ENCODE measurements at regions not wholly inside any gene's neighbourhood (a gene's known extent, or its start where the extent isn't known, plus 50 kb on each side); places are given as distances from the start of the nearest gene placed in this dataset.

DNA sequence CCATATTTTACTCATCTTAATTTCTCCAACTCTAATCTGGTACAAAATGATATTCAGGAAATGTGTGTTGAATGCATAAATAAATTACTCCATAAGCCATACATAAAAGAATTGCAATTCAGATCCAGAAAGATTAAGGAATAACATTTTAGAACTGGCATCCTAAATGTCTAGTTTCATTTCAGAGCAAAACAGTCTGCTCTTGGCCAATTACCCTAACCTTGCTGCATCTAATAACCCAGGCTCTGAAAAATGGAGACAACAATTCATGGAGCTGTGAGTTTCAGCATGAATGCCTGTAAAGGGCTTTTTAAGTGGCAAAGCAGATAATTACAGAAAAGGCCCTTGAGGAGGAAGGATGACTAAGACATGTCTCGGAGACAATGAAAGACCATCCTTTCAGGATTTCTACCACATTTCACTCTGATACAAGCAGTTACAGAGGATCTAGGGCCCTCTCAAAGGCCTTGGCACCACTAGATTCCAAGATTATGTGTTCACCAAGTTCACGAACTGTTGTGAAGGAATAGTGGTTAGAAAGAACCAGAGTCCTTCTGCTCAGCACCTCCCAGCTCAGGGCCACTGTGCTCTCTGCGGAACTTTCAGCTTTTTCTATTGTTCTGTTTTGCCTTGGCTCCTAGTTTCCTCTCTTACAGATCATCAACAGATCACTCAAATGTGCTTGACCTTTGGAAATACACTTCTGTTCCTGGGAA, 157.6 kb upstream of the BLID start:
- no peak for DNase-seq (ENCODE audit: low spot score)

DNA sequence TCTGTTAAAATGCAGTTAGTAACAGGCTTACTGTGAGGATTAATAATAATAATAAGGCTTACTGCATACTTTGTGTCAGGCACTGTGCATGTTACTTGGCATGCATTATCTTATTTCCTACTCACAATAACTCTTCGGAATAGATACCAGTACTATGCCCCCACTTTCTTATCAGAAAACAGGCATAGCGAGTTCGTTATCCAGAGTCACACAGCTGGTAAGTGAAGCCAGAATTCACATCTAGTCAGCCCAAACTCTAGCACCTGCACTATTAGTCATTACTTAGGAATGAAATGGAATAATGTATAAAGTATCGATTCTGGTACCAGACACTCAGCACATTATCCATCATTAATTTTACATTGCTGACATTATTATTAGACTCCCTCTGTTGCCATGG, 155.7 kb upstream of the BLID start:
- no peak for DNase-seq (ENCODE audit: low spot score)

- no peak for DNase-seq (ENCODE audit: low spot score)
These were observed 155.1 kb upstream of the BLID start for GRCh38 chr11:122271137-122271536.

DNA sequence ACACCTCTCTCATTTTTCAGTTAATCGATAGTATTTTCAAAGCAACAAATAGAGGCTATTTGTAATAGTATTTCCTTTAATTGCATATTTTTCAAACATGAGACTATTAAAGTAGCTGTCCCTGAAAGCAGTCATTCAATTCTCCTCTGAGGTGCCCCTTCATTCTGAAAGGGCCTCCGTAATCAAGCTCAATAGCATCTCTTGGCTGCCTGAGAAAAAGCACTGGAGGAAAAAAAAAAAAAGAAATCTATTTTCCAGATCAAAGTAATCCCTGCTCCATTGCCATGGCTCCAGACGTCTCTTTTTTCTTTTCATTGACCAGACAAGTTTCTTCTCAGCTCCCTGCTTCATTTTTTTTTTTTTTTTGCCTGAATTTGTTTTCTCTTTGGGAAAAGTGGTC, 154.5 kb upstream of the BLID start:
- no peak for DNase-seq (ENCODE audit: low spot score)

GRCh38 chr11:122269824-122270223, 153.8 kb upstream of the BLID start:
- DNase-seq (ENCODE audit: low spot score) = no peak

DNA sequence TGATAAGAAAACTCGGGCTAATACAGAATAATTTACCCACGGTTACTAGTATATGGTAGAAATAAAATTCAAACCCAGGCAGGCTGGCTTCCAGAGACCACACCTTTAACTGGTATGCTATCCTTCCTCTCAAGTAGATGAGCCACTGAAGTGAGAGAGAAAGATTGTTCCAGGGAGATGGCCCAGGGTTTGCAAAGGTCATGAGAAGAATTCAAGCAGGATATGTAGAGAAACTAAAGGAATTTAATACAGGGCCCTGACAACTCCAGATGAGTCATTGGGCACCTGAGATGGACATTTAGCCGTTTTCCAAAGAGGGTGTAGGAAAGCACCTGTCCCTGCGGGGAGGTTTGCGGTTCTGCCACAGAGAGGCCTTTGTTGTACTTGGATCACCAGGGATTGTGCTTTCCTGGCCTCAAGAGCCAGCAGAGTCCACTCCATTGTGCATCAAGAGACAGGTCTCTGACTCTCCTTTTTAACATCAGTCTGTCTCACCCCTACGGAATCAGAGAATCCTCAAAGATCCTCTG, 152.7 kb upstream of the BLID start:
- no peak for DNase-seq (ENCODE audit: low spot score)

GRCh38 chr11:122267602-122268001, 151.6 kb upstream of the BLID start:
- no peak for DNase-seq (ENCODE audit: low spot score)

- DNase-seq (ENCODE audit: low spot score) = no peak
These were observed 150.0 kb upstream of the BLID start for GRCh38 chr11:122265981-122266380.

DNA sequence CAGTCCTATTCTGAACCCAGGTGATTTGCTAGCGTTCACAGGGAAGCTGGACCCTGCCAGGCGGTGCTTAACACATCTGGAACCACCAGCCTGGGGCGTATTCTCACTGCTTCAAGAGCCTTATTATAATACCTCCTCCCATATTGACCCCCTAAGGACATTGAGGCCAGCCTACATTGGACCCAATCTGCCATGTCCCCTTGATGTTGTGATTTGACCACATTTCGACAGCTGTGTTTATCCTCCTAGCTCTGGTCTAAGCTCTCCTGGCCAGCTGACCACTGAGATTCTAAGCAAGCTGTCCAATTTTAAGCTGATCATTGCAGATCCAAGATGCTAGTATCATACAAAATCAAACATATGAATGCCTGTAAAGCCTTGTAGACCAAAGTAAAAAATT, 148.1 kb upstream of the BLID start:
- no peak for DNase-seq (ENCODE audit: low spot score)

GRCh38 chr11:122261546-122261945, 145.5 kb upstream of the BLID start:
- no peak for DNase-seq (ENCODE audit: low spot score)

DNA sequence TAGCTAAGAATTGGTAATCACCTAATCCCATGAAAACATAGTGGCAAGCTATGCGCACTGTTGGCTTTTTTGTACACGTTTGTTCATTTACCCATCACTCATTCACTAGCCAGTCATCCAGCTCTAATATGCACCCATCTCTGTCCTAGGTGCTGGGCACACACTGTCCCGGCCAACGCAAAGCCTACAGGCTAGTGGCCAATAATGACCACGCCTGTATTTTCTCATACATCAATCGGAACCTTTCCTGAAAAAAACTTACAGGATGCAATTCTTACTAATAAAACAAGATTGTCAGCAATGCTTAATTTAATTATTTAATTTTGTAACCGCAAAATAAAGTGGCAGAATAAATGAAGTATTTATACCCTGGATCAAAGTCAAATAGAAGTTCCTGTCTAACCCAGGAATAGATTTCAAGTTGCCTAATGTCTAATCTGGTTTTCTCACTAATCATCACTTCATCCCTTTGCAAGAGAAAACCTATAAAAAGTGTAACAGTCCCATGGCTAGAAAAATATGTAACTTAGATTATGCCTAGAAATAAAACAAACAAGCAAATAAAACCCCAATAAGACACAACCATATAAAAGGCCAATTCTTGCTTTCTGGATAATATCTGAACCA, 143.3 kb upstream of the BLID start:
- DNase-seq (ENCODE audit: low spot score) = no peak

DNA sequence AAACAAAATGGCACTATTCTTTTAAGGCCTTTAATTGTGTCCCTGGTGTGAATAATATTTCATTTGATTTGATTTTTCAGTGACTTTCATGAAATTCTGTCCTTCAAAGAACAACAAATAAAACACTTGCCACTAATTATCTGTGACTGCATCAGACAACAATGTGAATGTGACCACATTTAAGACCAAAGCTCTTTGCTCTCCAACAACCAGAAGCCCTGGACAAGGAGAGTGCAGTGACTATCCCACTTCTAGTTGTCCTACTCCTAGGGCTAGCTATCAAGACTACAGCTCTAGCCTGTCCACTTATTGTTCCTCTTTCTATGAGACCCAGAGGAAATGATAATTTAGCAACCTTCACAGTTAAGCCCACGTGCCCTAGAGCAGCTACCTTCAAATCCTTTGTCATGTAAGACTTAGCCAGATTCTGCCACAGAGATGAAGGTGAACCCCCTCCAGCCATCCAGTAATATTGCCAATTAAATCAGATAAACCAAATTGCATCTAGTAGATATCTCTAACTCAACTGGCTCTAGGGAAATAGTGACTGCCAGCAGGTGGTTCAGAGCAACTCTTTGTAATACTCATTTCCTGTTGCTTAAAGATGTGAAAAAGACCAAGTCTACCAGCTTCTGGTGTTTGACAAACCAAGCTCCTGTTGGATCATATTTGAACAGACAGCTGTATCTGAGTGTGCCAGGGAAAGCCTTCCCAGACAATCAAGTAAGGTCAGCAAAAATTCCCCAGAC, 142.6 kb upstream of the BLID start:
- DNase-seq (ENCODE audit: low spot score) = no peak

- no peak for DNase-seq (ENCODE audit: low spot score)
These were observed 137.7 kb upstream of the BLID start for GRCh38 chr11:122253589-122254231.

GRCh38 chr11:122248939-122249338, 132.9 kb upstream of the BLID start:
- no peak for DNase-seq (ENCODE audit: low spot score)

DNA sequence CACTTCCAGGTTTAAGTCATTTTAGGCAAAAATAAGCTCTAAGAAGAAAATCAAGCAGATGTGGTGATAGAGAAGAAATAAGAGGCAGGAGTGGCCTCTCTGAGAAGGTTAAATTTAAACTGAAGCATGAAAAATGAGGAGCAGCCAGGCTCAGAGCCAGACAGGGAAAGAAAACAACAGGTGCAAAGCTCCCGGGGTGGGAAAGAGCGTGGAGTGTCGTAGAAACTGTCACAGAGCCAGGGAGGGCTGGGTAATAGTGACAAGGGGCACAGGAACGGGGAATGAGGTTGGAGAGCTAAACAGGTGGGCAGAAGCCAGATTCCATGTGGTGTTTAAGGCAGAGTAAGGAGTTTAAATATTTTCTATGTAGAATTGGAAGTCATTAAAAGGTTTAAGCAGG, 132.1 kb upstream of the BLID start:
- no peak for DNase-seq (ENCODE audit: low spot score)

- DNase-seq (ENCODE audit: low spot score) = no peak
These were observed 130.9 kb upstream of the BLID start for GRCh38 chr11:122246874-122247273.

DNA sequence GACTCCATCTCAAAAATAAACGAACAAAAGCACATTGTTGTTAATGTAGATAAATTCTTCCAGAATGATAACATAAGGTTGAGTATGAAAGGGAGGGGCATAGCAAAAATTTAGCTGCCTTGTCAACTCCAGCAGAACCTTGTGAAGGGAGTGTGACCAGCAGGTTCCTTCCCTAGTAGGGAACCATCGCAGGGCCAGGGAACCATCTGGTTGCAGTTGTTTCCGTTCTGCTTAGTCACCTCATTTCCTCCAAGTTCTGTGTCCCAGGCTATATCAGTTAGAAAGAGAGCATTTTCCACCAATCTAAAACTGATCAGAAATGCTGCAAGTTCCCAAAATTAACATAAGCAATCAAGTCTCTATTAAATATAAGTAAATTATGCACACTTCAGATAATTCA, 126.7 kb upstream of the BLID start:
- DNase-seq (ENCODE audit: low spot score) = no peak

DNA sequence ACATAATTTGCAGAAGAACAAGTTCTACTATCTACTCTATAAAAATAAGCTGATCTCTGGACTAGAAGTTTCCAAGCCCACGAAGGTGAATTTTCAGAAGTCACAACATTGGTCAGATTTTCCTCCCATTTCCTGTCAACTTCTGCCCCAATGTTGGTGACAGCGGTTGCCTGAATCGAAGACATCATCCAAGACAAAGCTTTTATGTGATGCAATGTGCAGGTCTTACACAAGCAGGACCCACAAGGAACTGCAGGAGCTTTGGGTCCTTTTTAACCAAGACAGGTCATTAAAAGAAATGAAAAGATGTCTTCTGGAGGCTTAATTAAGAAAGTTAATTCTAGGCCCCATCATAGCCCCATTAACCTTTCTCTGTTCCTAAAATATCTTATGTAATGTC, 125.6 kb upstream of the BLID start:
- no peak for DNase-seq (ENCODE audit: low spot score)

DNA sequence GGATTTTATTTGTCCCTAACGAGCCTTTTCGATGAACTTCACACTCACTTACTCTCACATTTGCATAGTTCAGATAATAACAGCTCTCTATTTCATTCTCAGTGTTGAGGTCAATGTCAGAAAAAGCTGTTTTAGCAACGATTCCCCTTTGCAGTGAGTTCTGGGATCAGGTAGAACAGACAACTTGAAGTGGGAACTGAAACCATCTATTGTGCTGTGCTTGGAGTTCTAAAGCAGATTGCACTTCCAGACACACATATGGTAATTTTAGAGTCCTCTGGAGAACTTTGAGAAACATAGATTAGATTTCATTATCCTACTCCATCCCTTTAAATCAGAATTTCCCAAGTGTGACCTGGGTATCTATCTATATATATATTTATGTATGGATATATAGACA, 124.6 kb upstream of the BLID start:
- DNase-seq (ENCODE audit: low spot score) = no peak

- no peak for DNase-seq (ENCODE audit: low spot score)
These were observed 119.6 kb upstream of the BLID start for GRCh38 chr11:122235615-122236014.

GRCh38 chr11:122234780-122235179, 118.8 kb upstream of the BLID start:
- no peak for DNase-seq (ENCODE audit: low spot score)

DNA sequence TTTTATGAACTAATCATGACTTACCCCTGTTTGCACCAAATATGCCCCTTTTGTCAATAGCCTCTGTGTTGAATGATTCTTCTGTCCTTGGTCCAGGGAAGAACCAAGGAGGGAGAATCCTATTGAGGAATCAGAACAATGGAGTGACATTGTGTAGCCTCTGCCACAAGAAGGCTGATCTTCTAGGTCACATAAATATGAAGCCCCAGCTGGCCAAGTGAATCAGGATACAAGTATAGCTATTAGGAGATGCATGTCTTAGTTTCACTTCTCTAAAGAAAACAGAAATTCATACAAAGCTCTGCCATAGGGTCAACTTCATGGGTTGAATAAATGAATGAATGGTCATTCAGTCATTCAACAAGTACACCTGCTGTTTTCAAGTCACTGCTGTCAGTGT, 118.2 kb upstream of the BLID start:
- no peak for DNase-seq (ENCODE audit: low spot score)

DNA sequence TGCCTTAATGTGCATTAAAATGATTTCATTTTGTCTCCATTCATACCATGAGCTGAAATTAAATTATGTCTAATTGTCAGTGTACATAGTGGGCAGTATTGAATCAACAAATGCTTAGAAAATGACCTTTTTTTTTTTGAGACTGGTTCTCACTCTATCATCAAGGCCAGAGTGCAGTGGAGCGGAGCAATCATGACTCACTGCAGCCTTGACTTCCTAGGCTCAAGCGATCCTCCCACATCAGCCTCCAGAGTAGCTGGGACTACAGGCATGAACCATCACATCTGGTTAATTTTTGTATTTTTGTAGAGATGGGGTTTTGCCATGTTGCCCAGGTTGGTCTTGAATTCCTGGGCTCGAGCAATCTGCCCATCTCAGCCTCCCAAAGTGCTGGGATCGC, 117.0 kb upstream of the BLID start:
- DNase-seq (ENCODE audit: low spot score) = no peak

All from CD4-positive, alpha-beta T cell treated with Interleukin-2 at 100 ng/mL for 4 hours (primary cell).